Lower leg skin (tissue), 4 donors: ENCODE measurements at regions not wholly inside any gene's neighbourhood (a gene's known extent, or its start where the extent isn't known, plus 50 kb on each side); places are given as distances from the start of the nearest gene placed in this dataset.

Experiments
- DNase-seq, 2 donors: peaks; one replicate each; pipeline ENCODE4 v3.0.0-alpha.2; 2019; ENCODE audit warnings: low spot score in 2 of 2
- H3K4me3 ChIP-seq: fragments of 200-600 bp; sonication (generic); 2 replicates; pipeline ENCODE4 v1.5.1; 2017; ENCODE audit warnings: mild to moderate bottlenecking, low read depth; ENCODE audit not compliant: poor library complexity, severe bottlenecking
- CTCF ChIP-seq, 3 donors: fragments of 450-650 bp; IDR thresholded peaks; one replicate each; pipeline ENCODE4 v1.5.1; 2016; ENCODE audit warnings: antibody characterized with exemption in 3 of 3, mild to moderate bottlenecking in 3 of 3, moderate library complexity in 2 of 3
- POLR2A ChIP-seq, 2 donors: fragments of 450-650 bp; IDR thresholded peaks; one replicate each; pipeline ENCODE4 v1.6.1; 2016 to 2017; ENCODE audit warnings: antibody characterized with exemption in 2 of 2, mild to moderate bottlenecking in 1 of 2, moderate library complexity in 1 of 2
- WGBS, 2 donors: methylation state at CpG; one replicate each; pipeline ENCODE4 v1.1.5; 2018; 5-methylcytosine and 5-hydroxymethylcytosine counted together
- intact Hi-C: fragments of 100-400 bp; cut with DNase I; formaldehyde crosslinking; loops from one replicate; pipeline ENCODE4 v1.15.0; 2023; ENCODE audit warnings: low total_unique reads

DNA sequence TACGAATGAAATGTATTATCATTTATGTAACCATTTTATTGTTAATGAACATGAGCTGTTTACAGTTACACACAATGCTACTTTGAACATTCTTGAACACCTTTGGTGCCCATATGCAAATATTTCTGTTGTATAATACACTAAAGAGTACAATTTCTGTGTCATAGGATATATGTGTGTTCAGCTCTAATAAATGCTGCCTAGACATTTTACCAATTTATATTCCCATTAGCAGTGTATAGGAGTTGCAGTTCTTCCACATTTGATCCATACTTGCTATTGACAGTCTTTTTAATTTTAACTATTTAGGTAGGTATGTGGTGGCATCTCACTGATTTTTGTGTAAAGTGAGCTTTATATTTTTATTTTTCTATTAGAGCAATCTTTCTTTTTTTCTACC lies 331.8 kb downstream of the ZIC1 start:
- TF ChIP-seq CTCF (IDR thresholded peaks at IDR 0.05) (no peak), POLR2A (IDR thresholded peaks at IDR 0.05) (no peak)
- WGBS, 2 donors, result 77 to 86% methylated on average over 1 of the region's 1 CpG
- intact Hi-C loops, result no loop called here
- no peak overlapping the region for H3K4me3 ChIP-seq
- DNase-seq, result no peak

DNA sequence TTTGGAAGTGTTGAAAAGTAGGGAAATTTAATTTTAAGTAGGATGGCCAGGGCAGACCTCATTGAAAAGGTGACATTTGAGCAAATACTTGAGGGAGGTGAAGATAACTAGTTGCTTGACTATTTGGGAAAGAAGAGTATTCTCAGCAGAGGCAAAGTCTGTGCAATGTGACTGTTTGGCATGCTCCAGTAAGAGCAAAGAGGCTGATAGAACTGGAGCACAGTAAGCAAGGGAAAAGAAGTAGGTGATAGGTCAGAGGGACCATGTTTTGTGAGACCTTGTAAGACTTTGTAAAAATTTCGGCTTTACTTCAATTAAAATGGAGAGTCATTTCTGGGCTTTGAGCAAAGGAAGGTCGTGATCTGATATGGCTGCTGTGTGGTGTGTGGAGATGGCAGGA lies 335.8 kb downstream of the ZIC1 start:
- intact Hi-C loops, result no loop called here
- 35 to 63% methylated on average over 2 of the region's 2 CpGs for WGBS, 2 donors

DNA sequence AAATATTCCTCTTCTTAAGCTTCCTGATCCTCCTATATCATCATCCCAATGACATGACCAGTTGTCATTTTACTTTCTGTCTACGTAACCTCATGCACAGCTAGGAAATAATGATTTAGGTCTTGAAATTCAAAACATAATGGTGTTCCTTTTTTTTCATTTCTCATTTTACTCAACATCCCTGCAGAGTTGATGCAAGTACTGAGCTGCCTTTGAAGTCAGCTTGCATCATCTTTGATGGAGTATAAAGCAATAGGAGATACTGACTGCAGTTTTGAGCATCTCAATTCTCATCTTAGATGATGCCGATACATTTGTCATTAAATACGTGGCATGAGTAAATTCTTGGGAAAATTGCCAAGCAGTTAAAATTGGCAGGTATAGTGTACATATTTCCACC lies 346.1 kb downstream of the ZIC1 start:
- H3K4me3 ChIP-seq, result no peak overlapping the region
- no peak for DNase-seq
- TF ChIP-seq POLR2A (IDR thresholded peaks at IDR 0.05) (no peak), CTCF (IDR thresholded peaks at IDR 0.05) (no peak)
- intact Hi-C loops, result no loop called here
- 75 to 81% methylated on average over 3 of the region's 3 CpGs for WGBS, 2 donors

More for the DNA sequence above, 335.8 kb downstream of the ZIC1 start:
- no peak for DNase-seq
- H3K4me3 ChIP-seq, result no peak overlapping the region
- TF ChIP-seq POLR2A (IDR thresholded peaks at IDR 0.05), result no peak
- no peak for TF ChIP-seq CTCF (IDR thresholded peaks at IDR 0.05)

DNA sequence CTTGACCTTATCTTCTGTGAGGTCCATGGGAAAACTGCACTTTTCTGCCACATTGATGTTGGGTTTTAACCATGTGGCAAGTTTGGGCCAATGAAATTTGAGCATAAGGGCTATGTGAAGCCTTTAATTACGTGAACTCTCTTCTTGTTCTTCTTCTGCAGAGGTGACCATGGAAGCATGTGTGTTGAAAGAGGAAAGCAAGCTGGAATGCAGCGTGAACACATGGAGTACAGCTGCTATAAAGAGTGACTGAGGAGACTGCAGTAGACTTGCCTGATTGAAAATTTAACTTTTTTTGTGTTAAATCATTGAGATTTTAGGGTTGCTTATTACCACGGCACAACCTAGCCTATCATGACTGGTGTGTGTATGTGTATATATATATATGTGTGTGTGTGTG lies 347.3 kb downstream of the ZIC1 start:
- WGBS, 2 donors, result 81% methylated on average over 3 of the region's 3 CpGs
- intact Hi-C loops, result no loop called here
- no peak overlapping the region for H3K4me3 ChIP-seq
- TF ChIP-seq POLR2A (IDR thresholded peaks at IDR 0.05) (no peak), CTCF (IDR thresholded peaks at IDR 0.05) (no peak)
- DNase-seq, result no peak

- no peak for TF ChIP-seq POLR2A (IDR thresholded peaks at IDR 0.05)
- TF ChIP-seq CTCF (IDR thresholded peaks at IDR 0.05), result no peak
- no peak for DNase-seq
- 81 to 88% methylated on average over 3 of the region's 3 CpGs for WGBS, 2 donors
- no peak overlapping the region for H3K4me3 ChIP-seq
- intact Hi-C loops, result no loop called here
Measured at GRCh38 chr3:147757866-147758265, 348.7 kb downstream of the ZIC1 start.

DNA sequence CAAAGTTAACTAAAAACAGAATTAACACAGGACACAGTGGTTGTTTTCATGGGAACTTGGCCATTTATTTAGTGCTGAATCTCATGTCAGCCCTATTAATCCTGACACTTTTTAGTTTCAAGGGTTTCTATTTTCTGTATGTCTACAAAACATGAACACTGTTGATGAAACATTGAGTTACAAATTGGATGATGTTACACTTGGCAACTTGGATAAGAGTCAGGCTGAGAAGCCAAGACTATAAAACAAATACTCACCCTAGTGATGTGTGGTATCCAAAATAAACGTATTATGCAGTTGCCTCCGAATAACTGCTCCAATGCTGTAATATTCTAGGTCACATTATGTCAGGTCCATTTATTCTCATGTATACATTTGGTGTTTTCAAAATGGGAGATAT lies 349.6 kb downstream of the ZIC1 start:
- WGBS, 2 donors, result 37 to 39% methylated on average over 2 of the region's 2 CpGs
- DNase-seq, result no peak
- TF ChIP-seq POLR2A (IDR thresholded peaks at IDR 0.05), result no peak
- no peak overlapping the region for H3K4me3 ChIP-seq
- intact Hi-C loops, result no loop called here
